IPS-18a (cell line): ENCODE measurements at regions not wholly inside any gene's neighbourhood (a gene's known extent, or its start where the extent isn't known, plus 50 kb on each side); places are given as distances from the start of the nearest gene placed in this dataset.

ENCODE experiments used
- H3K27ac ChIP-seq: one replicate; pipeline ENCODE4 v1.5.1; 2013; ENCODE audit warnings: low read length
- H3K27me3 ChIP-seq: one replicate; pipeline ENCODE4 v1.6.1; 2013; ENCODE audit warnings: mild to moderate bottlenecking, low read length; ENCODE audit not compliant: control insufficient read depth, insufficient read depth
- H3K36me3 ChIP-seq: one replicate; pipeline ENCODE4 v1.6.1; 2013; ENCODE audit warnings: low read depth, low read length; ENCODE audit not compliant: control insufficient read depth
- H3K4me1 ChIP-seq: one replicate; pipeline ENCODE4 v1.6.1; 2013; ENCODE audit warnings: low read depth, low read length; ENCODE audit not compliant: control insufficient read depth
- H3K4me3 ChIP-seq: one replicate; pipeline ENCODE4 v1.5.1; 2013; ENCODE audit warnings: low read length
- H3K9ac ChIP-seq: one replicate; pipeline ENCODE4 v1.6.1; 2013; ENCODE audit warnings: mild to moderate bottlenecking, low read length, moderate library complexity
- H3K9me3 ChIP-seq: one replicate; pipeline ENCODE4 v1.6.1; 2013; ENCODE audit warnings: low read depth, low read length; ENCODE audit not compliant: control insufficient read depth

- no peak overlapping the region for H3K27ac ChIP-seq
- H3K27me3 ChIP-seq = no peaks in the 10 kb centered on the region
- no peaks in the 10 kb centered on the region for H3K9me3 ChIP-seq
- no peaks in the 10 kb centered on the region for H3K36me3 ChIP-seq
- H3K4me1 ChIP-seq = peaks cover 8% of the 10 kb centered on the region
- H3K9ac ChIP-seq = no peak overlapping the region
- no peak overlapping the region for H3K4me3 ChIP-seq
Measured at GRCh38 chr5:97545446-97545845, 362.4 kb upstream of the RIOK2 start.

- Histone ChIP-seq H3K27ac (no peak overlapping the region), H3K4me3 (no peak overlapping the region), H3K36me3 (no peaks in the 10 kb centered on the region), H3K9ac (no peak overlapping the region), H3K4me1 (peaks cover 10% of the 10 kb centered on the region), H3K27me3 (no peaks in the 10 kb centered on the region), H3K9me3 (no peaks in the 10 kb centered on the region)
Measured at GRCh38 chr5:97545886-97546535, 363.0 kb upstream of the RIOK2 start.

- Histone ChIP-seq H3K9ac (no peak overlapping the region), H3K36me3 (no peaks in the 10 kb centered on the region), H3K4me1 (peaks cover 10% of the 10 kb centered on the region), H3K9me3 (no peaks in the 10 kb centered on the region), H3K27ac (no peak overlapping the region), H3K4me3 (no peak overlapping the region), H3K27me3 (no peaks in the 10 kb centered on the region)
Measured at GRCh38 chr5:97547430-97547829, 364.4 kb upstream of the RIOK2 start.

- Histone ChIP-seq H3K4me1 (peaks cover 10% of the 10 kb centered on the region), H3K9ac (no peak overlapping the region), H3K36me3 (no peaks in the 10 kb centered on the region), H3K27me3 (no peaks in the 10 kb centered on the region), H3K4me3 (no peak overlapping the region), H3K9me3 (no peaks in the 10 kb centered on the region), H3K27ac (no peak overlapping the region)
Measured at GRCh38 chr5:97547999-97548738, 365.1 kb upstream of the RIOK2 start.

- Histone ChIP-seq H3K27me3 (no peaks in the 10 kb centered on the region), H3K4me3 (no peak overlapping the region), H3K9ac (no peak overlapping the region), H3K36me3 (no peaks in the 10 kb centered on the region), H3K9me3 (no peaks in the 10 kb centered on the region), H3K27ac (no peak overlapping the region), H3K4me1 (peaks cover 10% of the 10 kb centered on the region)
Measured at GRCh38 chr5:97548739-97549080, 365.7 kb upstream of the RIOK2 start.

- Histone ChIP-seq H3K27me3 (no peaks in the 10 kb centered on the region), H3K4me3 (no peak overlapping the region), H3K36me3 (no peaks in the 10 kb centered on the region), H3K9me3 (no peaks in the 10 kb centered on the region), H3K9ac (no peak overlapping the region), H3K27ac (no peak overlapping the region), H3K4me1 (peaks cover 10% of the 10 kb centered on the region)
Measured at GRCh38 chr5:97549496-97549895, 366.4 kb upstream of the RIOK2 start.

GRCh38 chr5:97550164-97550563, 367.1 kb upstream of the RIOK2 start:
- Histone ChIP-seq H3K36me3 (no peaks in the 10 kb centered on the region), H3K9ac (no peak overlapping the region), H3K27ac (no peak overlapping the region), H3K9me3 (no peaks in the 10 kb centered on the region), H3K27me3 (no peaks in the 10 kb centered on the region), H3K4me3 (no peak overlapping the region), H3K4me1 (peaks cover 10% of the 10 kb centered on the region)

- H3K4me3 ChIP-seq = no peak overlapping the region
- no peak overlapping the region for H3K9ac ChIP-seq
Measured at GRCh38 chr5:97550818-97551217, 367.8 kb upstream of the RIOK2 start.

GRCh38 chr5:97553604-97554452, 370.8 kb upstream of the RIOK2 start:
- no peak overlapping the region for H3K9ac ChIP-seq
- no peaks in the 10 kb centered on the region for H3K9me3 ChIP-seq
- H3K27ac ChIP-seq = no peak overlapping the region
- H3K4me1 ChIP-seq = peaks cover 4% of the 10 kb centered on the region
- no peaks in the 10 kb centered on the region for H3K36me3 ChIP-seq
- H3K4me3 ChIP-seq = no peak overlapping the region
- no peaks in the 10 kb centered on the region for H3K27me3 ChIP-seq

More at GRCh38 chr5:97550818-97551217, 367.8 kb upstream of the RIOK2 start:
- no peaks in the 10 kb centered on the region for H3K27me3 ChIP-seq
- no peaks in the 10 kb centered on the region for H3K9me3 ChIP-seq
- H3K27ac ChIP-seq = no peak overlapping the region
- H3K4me1 ChIP-seq = peaks cover 9% of the 10 kb centered on the region
- no peaks in the 10 kb centered on the region for H3K36me3 ChIP-seq

GRCh38 chr5:97554977-97555643, 372.1 kb upstream of the RIOK2 start:
- H3K4me3 ChIP-seq = no peak overlapping the region
- H3K9ac ChIP-seq = no peak overlapping the region
- H3K36me3 ChIP-seq = no peaks in the 10 kb centered on the region
- no peaks in the 10 kb centered on the region for H3K27me3 ChIP-seq
- H3K4me1 ChIP-seq = peaks cover 4% of the 10 kb centered on the region
- no peaks in the 10 kb centered on the region for H3K9me3 ChIP-seq
- H3K27ac ChIP-seq = no peak overlapping the region

GRCh38 chr5:97555644-97555981, 372.6 kb upstream of the RIOK2 start:
- H3K9me3 ChIP-seq = no peaks in the 10 kb centered on the region
- H3K9ac ChIP-seq = no peak overlapping the region
- H3K4me1 ChIP-seq = no peaks in the 10 kb centered on the region
- H3K27ac ChIP-seq = no peak overlapping the region
- no peaks in the 10 kb centered on the region for H3K27me3 ChIP-seq
- no peak overlapping the region for H3K4me3 ChIP-seq
- no peaks in the 10 kb centered on the region for H3K36me3 ChIP-seq
